GM19328 (cell line): ENCODE measurements at regions not wholly inside any gene's neighbourhood (a gene's known extent, or its start where the extent isn't known, plus 50 kb on each side); places are given as distances from the start of the nearest gene placed in this dataset.

Experiments
- ATAC-seq: cut with Tn5 transposase; IDR thresholded peaks from one replicate; pipeline ENCODE4 v1.9.1; 2021; ENCODE audit warnings: mild to moderate bottlenecking, moderate library complexity; ENCODE audit not compliant: unreplicated experiment

DNA sequence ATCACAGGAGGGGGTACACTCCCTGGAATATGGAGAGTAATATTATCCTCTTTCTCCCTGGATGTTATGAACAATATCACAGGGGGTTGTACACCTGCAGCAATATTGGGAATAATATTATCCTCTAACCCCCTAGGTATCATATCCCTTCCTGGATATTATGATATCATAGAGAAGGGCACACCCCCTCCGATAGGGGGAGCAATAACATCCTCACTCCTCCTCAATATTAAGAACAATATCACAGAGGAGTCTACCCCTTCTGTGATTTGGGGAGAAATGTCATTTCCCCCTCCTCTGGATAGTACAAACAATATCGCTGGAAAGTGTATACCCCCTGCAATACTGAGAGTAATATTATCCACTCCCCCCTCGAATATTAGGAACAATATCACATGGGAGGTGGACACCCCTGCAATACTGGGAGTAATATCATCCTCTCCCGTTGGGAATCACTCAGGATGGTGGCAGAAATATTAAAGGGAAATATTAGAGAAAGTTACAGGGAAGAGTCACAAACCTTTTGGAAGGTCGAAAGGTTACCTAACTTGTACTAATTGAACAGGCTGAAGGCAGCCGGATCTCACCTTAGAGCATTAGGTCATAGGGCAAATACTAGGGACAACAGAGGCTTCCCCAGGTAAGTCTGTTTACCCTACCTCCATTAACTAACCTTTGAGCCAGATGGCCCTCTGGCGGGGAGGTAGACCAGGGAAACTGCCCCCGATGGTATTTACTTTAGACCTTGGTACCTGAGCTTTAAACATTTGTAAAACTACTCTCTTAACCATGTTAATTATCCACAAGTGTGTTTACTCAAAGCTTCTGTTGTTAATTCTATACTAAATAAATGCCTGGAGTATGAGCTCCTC, 57.5 kb upstream of the FREM1 start:
- no peak for ATAC-seq

DNA sequence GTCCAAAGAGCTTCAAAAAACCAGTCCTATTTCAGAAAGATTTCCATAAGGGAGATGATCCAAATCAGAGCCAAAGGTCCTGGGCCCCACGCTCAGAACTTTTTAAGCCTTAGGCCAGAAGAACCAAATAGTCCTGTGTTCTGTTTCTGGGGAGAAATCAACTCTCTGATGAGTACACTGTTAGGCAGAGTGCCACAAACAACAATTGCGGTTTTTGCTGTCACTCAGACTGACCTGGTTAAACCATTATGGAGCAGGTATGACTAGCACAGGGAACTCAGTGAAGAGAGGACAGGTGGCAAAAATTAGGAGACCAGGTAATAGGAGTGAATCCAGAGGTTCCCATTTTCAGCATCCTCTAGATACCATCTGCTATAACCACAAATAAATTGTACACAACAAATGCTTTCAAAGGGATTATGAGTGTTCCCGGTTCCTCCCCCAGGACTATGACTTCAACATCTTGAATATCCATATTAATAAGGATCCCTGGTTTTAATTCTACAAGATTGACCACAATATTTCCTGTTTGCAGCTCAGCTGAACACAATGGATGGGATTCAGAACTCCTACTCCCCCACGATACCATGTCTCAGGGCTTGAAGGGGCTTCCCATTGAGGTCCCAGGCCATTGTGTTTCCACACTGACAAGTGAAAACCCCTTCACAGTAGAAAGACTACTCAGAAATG, 52.1 kb upstream of the FREM1 start:
- no peak for ATAC-seq

DNA sequence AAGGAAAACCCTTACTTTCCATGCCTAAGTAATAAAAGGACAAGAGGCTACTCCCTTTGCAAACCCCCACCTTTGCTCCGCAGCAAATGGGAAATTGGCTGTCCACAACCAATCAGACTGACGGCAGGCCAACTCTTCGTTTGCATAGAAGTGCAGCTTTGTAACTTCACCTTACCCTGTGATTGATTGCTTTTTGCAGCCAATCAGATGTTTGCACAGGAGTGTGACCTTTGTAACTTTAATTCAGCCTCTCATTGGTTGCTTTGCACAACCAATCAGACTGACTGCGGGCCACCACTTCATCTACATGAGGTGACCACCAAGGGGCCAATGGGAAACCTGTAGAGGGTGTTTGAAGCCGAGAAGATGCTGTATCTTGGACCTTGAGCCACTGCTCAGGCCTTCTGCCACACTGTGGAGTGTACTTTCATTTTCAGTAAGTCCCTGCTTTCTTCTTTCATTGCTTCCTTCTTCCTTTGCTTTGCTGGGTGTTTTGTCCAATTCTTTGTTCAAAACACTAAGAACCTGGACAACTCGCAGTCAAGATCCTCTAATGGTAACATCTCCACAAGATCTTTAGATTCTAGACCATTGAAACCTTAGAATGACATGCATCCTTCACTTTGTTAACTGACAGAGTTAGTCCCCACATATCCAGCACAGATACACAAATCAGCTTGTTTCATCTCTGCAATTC, 51.3 kb upstream of the FREM1 start:
- no peak for ATAC-seq

DNA sequence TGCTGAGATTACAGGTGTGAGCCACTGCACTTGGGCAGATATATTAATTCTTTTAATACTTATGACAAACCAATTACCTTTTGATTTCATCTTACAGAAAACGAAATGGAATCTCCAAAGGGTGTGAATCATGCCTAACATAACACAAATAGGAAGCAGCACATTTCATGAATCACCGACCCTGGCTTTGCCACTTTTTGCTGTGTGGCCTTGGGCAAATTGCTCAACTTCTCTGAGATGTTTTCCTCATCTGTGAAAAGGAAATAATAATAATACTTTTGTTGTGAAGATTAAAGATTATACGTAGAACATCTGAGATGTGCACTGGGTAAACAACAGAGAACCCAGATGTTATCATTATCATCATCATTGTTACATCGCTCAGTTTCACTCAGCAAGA, 50.7 kb upstream of the FREM1 start:
- no peak for ATAC-seq
